WTC11 (cell line): ENCODE measurements at regions not wholly inside any gene's neighbourhood (a gene's known extent, or its start where the extent isn't known, plus 50 kb on each side); places are given as distances from the start of the nearest gene placed in this dataset.

ENCODE experiments used
- ATAC-seq: fragments of 200-7000 bp; cut with Tn5 transposase; 2 replicates; pipeline ENCODE4 v1.10.0; 2021; ENCODE audit warnings: mild to moderate bottlenecking, moderate library complexity
- CTCF ChIA-PET: fragments of 300-600 bp; sonication (Branson Sonifier 250); formaldehyde crosslinking; loops from one replicate; lab custom pipeline; 2021; ENCODE audit warnings: antibody characterized with exemption; lab: Charles Lee
- POLR2A ChIA-PET: fragments of 350-600 bp; sonication (Branson Sonifier 250); formaldehyde crosslinking; loops from one replicate; lab custom pipeline; 2021; ENCODE audit warnings: antibody characterized with exemption; lab: Charles Lee
- DNase-seq: peaks from one replicate; pipeline ENCODE4 v3.0.0; 2021; ENCODE audit warnings: low spot score
- H3K27ac Mint-ChIP-seq: 2 replicates; pipeline ENCODE4 v1.8.0; 2021; ENCODE audit warnings: mixed read lengths
- H3K27me3 Mint-ChIP-seq: 2 replicates; pipeline ENCODE4 v1.8.0; 2021; ENCODE audit warnings: low read depth, mild to moderate bottlenecking, moderate library complexity, mixed read lengths
- H3K36me3 Mint-ChIP-seq: 2 replicates; pipeline ENCODE4 v1.8.0; 2021; ENCODE audit warnings: mixed read lengths
- H3K4me1 Mint-ChIP-seq: 2 replicates; pipeline ENCODE4 v1.8.0; 2022; ENCODE audit warnings: mixed read lengths
- H3K4me3 Mint-ChIP-seq: 2 replicates; pipeline ENCODE4 v1.8.0; 2021; ENCODE audit warnings: mild to moderate bottlenecking, moderate library complexity, mixed read lengths
- H3K9me3 Mint-ChIP-seq: 2 replicates; pipeline ENCODE4 v1.8.0; 2021; ENCODE audit warnings: mixed read lengths
- CDX4 ChIP-seq: fragments of 250-450 bp; sonication (Bioruptor Pico); IDR thresholded peaks from 2 replicates; pipeline ENCODE4 v1.9.0; 2021; ENCODE audit warnings: moderate library complexity, mild to moderate bottlenecking, inconsistent platforms, borderline replicate concordance
- CREB1 ChIP-seq: sonication (generic); formaldehyde crosslinking; IDR thresholded peaks from 2 replicates; pipeline ENCODE4 v1.8.0; 2023; ENCODE audit warnings: mild to moderate bottlenecking, missing genetic modification reagents
- CTCF ChIP-seq: fragments of 200-600 bp; IDR thresholded peaks from 2 replicates; pipeline ENCODE4 v1.8.0; 2022; ENCODE audit warnings: antibody characterized with exemption
- E2F1 ChIP-seq: sonication (generic); formaldehyde crosslinking; IDR thresholded peaks from 2 replicates; pipeline ENCODE4 v1.8.0; 2022; ENCODE audit warnings: mild to moderate bottlenecking, missing genetic modification reagents
- ELF4 ChIP-seq: sonication (generic); formaldehyde crosslinking; IDR thresholded peaks from 2 replicates; pipeline ENCODE4 v1.8.1; 2022; ENCODE audit warnings: low read depth, mild to moderate bottlenecking, moderate library complexity, missing genetic modification reagents
- ERG ChIP-seq: fragments of 250-450 bp; sonication (Bioruptor Pico); IDR thresholded peaks from 2 replicates; pipeline ENCODE4 v1.8.0; 2021; ENCODE audit warnings: mild to moderate bottlenecking
- FOXP4 ChIP-seq: sonication (generic); formaldehyde crosslinking; IDR thresholded peaks from 2 replicates; pipeline ENCODE4 v1.8.0; 2022; ENCODE audit warnings: mild to moderate bottlenecking, missing genetic modification reagents
- MLX ChIP-seq: sonication (generic); formaldehyde crosslinking; IDR thresholded peaks from 2 replicates; pipeline ENCODE4 v1.8.1; 2023; ENCODE audit warnings: mild to moderate bottlenecking, missing genetic modification reagents, moderate library complexity
- MXD4 ChIP-seq: fragments of 250-450 bp; sonication (Bioruptor Pico); IDR thresholded peaks from 2 replicates; pipeline ENCODE4 v1.8.0; 2021; ENCODE audit warnings: mild to moderate bottlenecking, moderate library complexity, borderline replicate concordance
- NR1H2 ChIP-seq: sonication (generic); formaldehyde crosslinking; IDR thresholded peaks from 2 replicates; pipeline ENCODE4 v1.9.0; 2021; ENCODE audit warnings: mild to moderate bottlenecking, moderate library complexity, missing genetic modification reagents
- RELA ChIP-seq: sonication (generic); formaldehyde crosslinking; IDR thresholded peaks from 2 replicates; pipeline ENCODE4 v1.8.1; 2022; ENCODE audit warnings: missing genetic modification reagents, mild to moderate bottlenecking, borderline replicate concordance
- SOX15 ChIP-seq: fragments of 250-450 bp; sonication (Bioruptor Pico); IDR thresholded peaks from 2 replicates; pipeline ENCODE4 v1.9.0; 2021; ENCODE audit warnings: mild to moderate bottlenecking
- ZNF423 ChIP-seq: fragments of 250-450 bp; sonication (Bioruptor Pico); IDR thresholded peaks from 2 replicates; pipeline ENCODE4 v2.1.2; 2022; ENCODE audit warnings: mild to moderate bottlenecking, moderate library complexity
- ZNF512 ChIP-seq: sonication (generic); formaldehyde crosslinking; IDR thresholded peaks from 2 replicates; pipeline ENCODE4 v1.8.1; 2022; ENCODE audit warnings: missing genetic modification reagents, borderline replicate concordance

- no peak for TF ChIP-seq FOXP4 (CRISPR knock-in tag)
- no peak for TF ChIP-seq MLX (CRISPR knock-in tag)
- TF ChIP-seq MXD4 (CRISPR knock-in tag), result no peak
- TF ChIP-seq CDX4, result no peak
- TF ChIP-seq CREB1 (CRISPR knock-in tag), result no peak
- TF ChIP-seq CTCF, result no peak
- no peak for TF ChIP-seq SOX15 (CRISPR knock-in tag)
- TF ChIP-seq ERG (CRISPR knock-in tag), result no peak
- TF ChIP-seq ZNF423 (CRISPR knock-in tag), result no peak
Observed at GRCh38 chr9:30964332-30964731, 1420.1 kb upstream of the ACO1 start (continued).

- no peaks in the 10 kb centered on the region for H3K27me3 Mint-ChIP-seq
- H3K4me1 Mint-ChIP-seq, result peaks cover 7% of the 10 kb centered on the region
- H3K9me3 Mint-ChIP-seq, result peaks cover 21% of the 10 kb centered on the region
- 0 out of 2 replicates have a peak overlapping the region, but pooled peaks have one; percentile 4 for H3K27ac Mint-ChIP-seq
- CTCF ChIA-PET, result no interaction called here
- H3K36me3 Mint-ChIP-seq, result peaks cover 11% of the 10 kb centered on the region
- ATAC-seq, result peak; percentile 57
- no peak for TF ChIP-seq E2F1 (CRISPR knock-in tag)
- TF ChIP-seq, all 79 proteins: peak for 0
- DNase-seq, result no peak
- POLR2A ChIA-PET, result no interaction called here
- H3K4me3 Mint-ChIP-seq, result no peak overlapping the region
Observed at GRCh38 chr9:30967476-30967875, 1417.0 kb upstream of the ACO1 start.

GRCh38 chr9:30970186-30970585 lies 1414.3 kb upstream of the ACO1 start:
- no peak overlapping the region for H3K27ac Mint-ChIP-seq

More at GRCh38 chr9:30970186-30970585, 1414.3 kb upstream of the ACO1 start:
- H3K9me3 Mint-ChIP-seq, result no peaks in the 10 kb centered on the region
- H3K36me3 Mint-ChIP-seq, result no peaks in the 10 kb centered on the region
- no peak overlapping the region for H3K4me3 Mint-ChIP-seq
- no peaks in the 10 kb centered on the region for H3K27me3 Mint-ChIP-seq
- CTCF ChIA-PET, result no interaction called here
- POLR2A ChIA-PET, result no interaction called here
- peaks cover 5% of the 10 kb centered on the region for H3K4me1 Mint-ChIP-seq
- TF ChIP-seq RELA (CRISPR knock-in tag) (no peak), NR1H2 (no peak), ELF4 (CRISPR knock-in tag) (no peak), ZNF512 (CRISPR knock-in tag) (no peak), FOXP4 (CRISPR knock-in tag) (no peak)
- DNase-seq (no peak), ATAC-seq (no peak)
